ENCODE measurements at regions not wholly inside any gene's neighbourhood (a gene's known extent, or its start where the extent isn't known, plus 50 kb on each side); places are given as distances from the start of the nearest gene placed in this dataset.

DNA sequence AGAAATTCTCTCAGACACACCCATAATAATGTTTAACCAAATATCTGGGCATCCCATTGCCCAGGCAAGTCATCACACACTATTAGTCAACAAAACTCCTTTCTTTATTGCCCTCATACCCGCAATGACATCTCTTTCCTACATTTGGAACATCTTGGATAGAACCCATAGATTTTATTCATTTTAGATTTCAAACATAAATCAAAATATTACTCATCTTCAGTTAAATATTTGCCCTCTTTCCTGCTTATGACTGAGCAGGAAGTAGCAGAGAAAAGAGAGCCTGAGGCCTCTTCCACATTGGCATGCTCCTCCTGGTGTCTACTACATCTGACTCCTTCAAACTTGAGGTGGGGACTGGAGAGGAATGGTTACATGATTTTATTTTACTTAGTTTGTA is 592.0 kb downstream of the CHSY3 start:
- no peaks in the 10 kb centered on the region for H3K27me3 ChIP-seq (ENCODE audit: control insufficient read depth in 2 of 2, insufficient read depth in 2 of 2, low read length in 2 of 2)
- H3K27ac ChIP-seq (ENCODE audit: low read depth in 2 of 2, low read length in 2 of 2), result no peak overlapping the region
- H3K36me3 ChIP-seq (ENCODE audit: control insufficient read depth in 2 of 2, insufficient read depth in 2 of 2, low read length in 2 of 2), result no peaks in the 10 kb centered on the region
- no peak overlapping the region for H3K9ac ChIP-seq (ENCODE audit: low read depth in 1 of 2, low read length in 2 of 2)
- no peaks in the 10 kb centered on the region for H3K9me3 ChIP-seq (ENCODE audit: control insufficient read depth in 2 of 2, low read length in 2 of 2)
- no peak overlapping the region for H3K4me3 ChIP-seq (ENCODE audit: low read length in 2 of 2)
- no peaks in the 10 kb centered on the region for H3K4me1 ChIP-seq (ENCODE audit: control insufficient read depth in 2 of 2, insufficient read depth in 2 of 2, low read length in 2 of 2)

DNA sequence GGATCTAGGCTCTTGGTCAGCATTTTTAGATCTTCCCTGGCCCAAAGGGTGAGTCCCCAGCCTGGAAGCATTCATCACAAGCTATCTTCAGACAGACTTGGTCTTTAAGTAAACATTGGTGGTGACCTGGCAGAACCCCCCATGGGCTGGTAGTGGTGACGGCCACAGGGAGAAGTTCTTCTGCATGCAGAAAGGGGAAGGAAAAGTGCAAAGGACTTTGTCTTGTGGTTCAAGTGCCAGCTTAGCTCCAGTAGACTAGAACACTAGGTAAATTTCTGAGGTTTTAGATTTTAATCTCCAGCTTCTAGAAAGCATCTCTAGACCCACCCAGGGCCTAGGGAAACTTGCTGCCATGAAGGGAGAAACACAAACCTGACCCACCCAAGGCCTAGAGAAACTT is 584.0 kb downstream of the CHSY3 start:
- Histone ChIP-seq H3K9ac (ENCODE audit: low read depth in 1 of 2, low read length in 2 of 2) (no peak overlapping the region), H3K36me3 (ENCODE audit: control insufficient read depth in 2 of 2, insufficient read depth in 2 of 2, low read length in 2 of 2) (no peaks in the 10 kb centered on the region), H3K9me3 (ENCODE audit: control insufficient read depth in 2 of 2, low read length in 2 of 2) (no peaks in the 10 kb centered on the region), H3K27me3 (ENCODE audit: control insufficient read depth in 2 of 2, insufficient read depth in 2 of 2, low read length in 2 of 2) (no peaks in the 10 kb centered on the region), H3K27ac (ENCODE audit: low read depth in 2 of 2, low read length in 2 of 2) (no peak overlapping the region), H3K4me1 (ENCODE audit: control insufficient read depth in 2 of 2, insufficient read depth in 2 of 2, low read length in 2 of 2) (no peaks in the 10 kb centered on the region), H3K4me3 (ENCODE audit: low read length in 2 of 2) (no peak overlapping the region)

DNA sequence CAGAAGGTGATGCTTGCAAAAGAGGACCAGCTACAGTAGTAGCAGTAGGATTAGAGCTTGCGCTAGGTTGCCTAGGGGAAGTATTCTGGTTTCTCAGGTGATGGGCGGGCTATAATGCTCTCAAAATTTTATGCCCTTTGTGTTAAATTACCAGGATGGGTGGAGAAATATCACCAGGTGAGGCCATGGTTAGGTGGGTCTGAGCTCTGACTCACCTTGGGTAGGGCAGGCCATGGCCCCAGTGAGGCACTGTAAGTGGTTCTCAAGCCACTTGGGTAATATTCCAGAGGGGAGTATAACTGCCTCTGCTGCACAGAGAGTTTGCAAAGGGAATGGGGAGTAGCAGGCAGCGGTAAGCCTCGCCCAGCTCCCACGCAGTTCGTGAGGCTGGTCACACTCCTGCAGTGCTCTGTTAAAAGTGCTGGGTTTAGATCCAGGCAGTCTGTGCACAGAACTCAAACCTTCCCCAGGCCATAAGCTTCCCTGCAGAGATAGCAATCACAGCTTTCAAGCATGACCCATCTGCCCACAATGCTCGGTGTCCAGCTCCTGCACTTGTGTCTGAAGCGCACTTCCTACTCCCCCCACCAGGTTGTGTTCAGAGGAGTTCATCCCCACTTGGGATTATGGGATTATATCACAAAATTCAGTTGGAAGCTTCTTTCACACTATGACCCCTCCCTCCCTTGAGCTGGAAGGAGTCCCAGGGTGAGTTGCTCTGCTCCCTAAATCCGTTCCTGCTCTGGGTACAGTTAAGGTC is 575.0 kb downstream of the CHSY3 start:
- Histone ChIP-seq H3K9ac (ENCODE audit: low read depth in 1 of 2, low read length in 2 of 2) (no peak overlapping the region), H3K4me1 (ENCODE audit: control insufficient read depth in 2 of 2, insufficient read depth in 2 of 2, low read length in 2 of 2) (no peaks in the 10 kb centered on the region), H3K4me3 (ENCODE audit: low read length in 2 of 2) (no peak overlapping the region), H3K27ac (ENCODE audit: low read depth in 2 of 2, low read length in 2 of 2) (no peak overlapping the region), H3K36me3 (ENCODE audit: control insufficient read depth in 2 of 2, insufficient read depth in 2 of 2, low read length in 2 of 2) (no peaks in the 10 kb centered on the region), H3K9me3 (ENCODE audit: control insufficient read depth in 2 of 2, low read length in 2 of 2) (no peaks in the 10 kb centered on the region), H3K27me3 (ENCODE audit: control insufficient read depth in 2 of 2, insufficient read depth in 2 of 2, low read length in 2 of 2) (no peaks in the 10 kb centered on the region)

DNA sequence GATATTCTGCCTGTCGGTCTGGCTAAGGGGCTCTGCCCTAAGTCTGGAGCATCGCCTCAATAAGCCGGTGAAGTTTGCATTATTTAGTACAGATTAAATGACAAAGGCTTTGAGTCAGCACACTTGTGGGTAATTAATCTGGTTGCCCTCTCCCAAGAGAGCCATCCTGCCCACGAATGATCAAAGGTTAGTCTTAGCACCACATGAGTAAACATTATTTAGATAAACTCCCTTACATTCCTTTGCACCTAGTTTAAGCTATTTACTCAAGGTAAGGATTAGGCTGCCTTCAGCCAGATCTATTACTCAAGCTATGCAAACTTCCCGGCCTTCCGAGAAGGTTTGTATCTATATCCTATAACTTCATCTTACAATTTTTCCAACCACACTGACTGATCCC is 572.1 kb downstream of the CHSY3 start:
- Histone ChIP-seq H3K36me3 (ENCODE audit: control insufficient read depth in 2 of 2, insufficient read depth in 2 of 2, low read length in 2 of 2) (no peaks in the 10 kb centered on the region), H3K27me3 (ENCODE audit: control insufficient read depth in 2 of 2, insufficient read depth in 2 of 2, low read length in 2 of 2) (no peaks in the 10 kb centered on the region), H3K4me3 (ENCODE audit: low read length in 2 of 2) (no peak overlapping the region), H3K9ac (ENCODE audit: low read depth in 1 of 2, low read length in 2 of 2) (no peak overlapping the region), H3K4me1 (ENCODE audit: control insufficient read depth in 2 of 2, insufficient read depth in 2 of 2, low read length in 2 of 2) (no peaks in the 10 kb centered on the region), H3K9me3 (ENCODE audit: control insufficient read depth in 2 of 2, low read length in 2 of 2) (no peaks in the 10 kb centered on the region), H3K27ac (ENCODE audit: low read depth in 2 of 2, low read length in 2 of 2) (no peak overlapping the region)

GRCh38 chr5:130462516-130462915 is 558.3 kb downstream of the CHSY3 start:
- no peaks in the 10 kb centered on the region for H3K4me1 ChIP-seq (ENCODE audit: control insufficient read depth in 2 of 2, insufficient read depth in 2 of 2, low read length in 2 of 2)
- H3K4me3 ChIP-seq (ENCODE audit: low read length in 2 of 2), result no peak overlapping the region
- H3K27ac ChIP-seq (ENCODE audit: low read depth in 2 of 2, low read length in 2 of 2), result no peak overlapping the region
- H3K9me3 ChIP-seq (ENCODE audit: control insufficient read depth in 2 of 2, low read length in 2 of 2), result no peaks in the 10 kb centered on the region
- H3K36me3 ChIP-seq (ENCODE audit: control insufficient read depth in 2 of 2, insufficient read depth in 2 of 2, low read length in 2 of 2), result no peaks in the 10 kb centered on the region
- no peak overlapping the region for H3K9ac ChIP-seq (ENCODE audit: low read depth in 1 of 2, low read length in 2 of 2)
- H3K27me3 ChIP-seq (ENCODE audit: control insufficient read depth in 2 of 2, insufficient read depth in 2 of 2, low read length in 2 of 2), result no peaks in the 10 kb centered on the region

GRCh38 chr5:130455175-130455574 is 550.9 kb downstream of the CHSY3 start:
- Histone ChIP-seq H3K9me3 (ENCODE audit: control insufficient read depth in 2 of 2, low read length in 2 of 2) (no peaks in the 10 kb centered on the region), H3K27me3 (ENCODE audit: control insufficient read depth in 2 of 2, insufficient read depth in 2 of 2, low read length in 2 of 2) (no peaks in the 10 kb centered on the region), H3K4me3 (ENCODE audit: low read length in 2 of 2) (no peak overlapping the region), H3K27ac (ENCODE audit: low read depth in 2 of 2, low read length in 2 of 2) (no peak overlapping the region), H3K36me3 (ENCODE audit: control insufficient read depth in 2 of 2, insufficient read depth in 2 of 2, low read length in 2 of 2) (no peaks in the 10 kb centered on the region), H3K4me1 (ENCODE audit: control insufficient read depth in 2 of 2, insufficient read depth in 2 of 2, low read length in 2 of 2) (no peaks in the 10 kb centered on the region), H3K9ac (ENCODE audit: low read depth in 1 of 2, low read length in 2 of 2) (no peak overlapping the region)

- no peaks in the 10 kb centered on the region for H3K36me3 ChIP-seq (ENCODE audit: control insufficient read depth in 2 of 2, insufficient read depth in 2 of 2, low read length in 2 of 2)
- no peaks in the 10 kb centered on the region for H3K4me1 ChIP-seq (ENCODE audit: control insufficient read depth in 2 of 2, insufficient read depth in 2 of 2, low read length in 2 of 2)
- H3K9me3 ChIP-seq (ENCODE audit: control insufficient read depth in 2 of 2, low read length in 2 of 2), result no peaks in the 10 kb centered on the region
- no peaks in the 10 kb centered on the region for H3K27me3 ChIP-seq (ENCODE audit: control insufficient read depth in 2 of 2, insufficient read depth in 2 of 2, low read length in 2 of 2)
- H3K4me3 ChIP-seq (ENCODE audit: low read length in 2 of 2), result no peak overlapping the region
- H3K9ac ChIP-seq (ENCODE audit: low read depth in 1 of 2, low read length in 2 of 2), result no peak overlapping the region
- no peak overlapping the region for H3K27ac ChIP-seq (ENCODE audit: low read depth in 2 of 2, low read length in 2 of 2)
Observed at GRCh38 chr5:130452744-130453143, 548.5 kb downstream of the CHSY3 start.

GRCh38 chr5:130436430-130436829 is 532.2 kb downstream of the CHSY3 start:
- Histone ChIP-seq H3K36me3 (ENCODE audit: control insufficient read depth in 2 of 2, insufficient read depth in 2 of 2, low read length in 2 of 2) (no peaks in the 10 kb centered on the region), H3K4me1 (ENCODE audit: control insufficient read depth in 2 of 2, insufficient read depth in 2 of 2, low read length in 2 of 2) (no peaks in the 10 kb centered on the region), H3K4me3 (ENCODE audit: low read length in 2 of 2) (no peak overlapping the region), H3K9ac (ENCODE audit: low read depth in 1 of 2, low read length in 2 of 2) (no peak overlapping the region), H3K27ac (ENCODE audit: low read depth in 2 of 2, low read length in 2 of 2) (no peak overlapping the region), H3K27me3 (ENCODE audit: control insufficient read depth in 2 of 2, insufficient read depth in 2 of 2, low read length in 2 of 2) (no peaks in the 10 kb centered on the region), H3K9me3 (ENCODE audit: control insufficient read depth in 2 of 2, low read length in 2 of 2) (peaks cover 0 to 5% of the 10 kb centered on the region in 2 donors)

DNA sequence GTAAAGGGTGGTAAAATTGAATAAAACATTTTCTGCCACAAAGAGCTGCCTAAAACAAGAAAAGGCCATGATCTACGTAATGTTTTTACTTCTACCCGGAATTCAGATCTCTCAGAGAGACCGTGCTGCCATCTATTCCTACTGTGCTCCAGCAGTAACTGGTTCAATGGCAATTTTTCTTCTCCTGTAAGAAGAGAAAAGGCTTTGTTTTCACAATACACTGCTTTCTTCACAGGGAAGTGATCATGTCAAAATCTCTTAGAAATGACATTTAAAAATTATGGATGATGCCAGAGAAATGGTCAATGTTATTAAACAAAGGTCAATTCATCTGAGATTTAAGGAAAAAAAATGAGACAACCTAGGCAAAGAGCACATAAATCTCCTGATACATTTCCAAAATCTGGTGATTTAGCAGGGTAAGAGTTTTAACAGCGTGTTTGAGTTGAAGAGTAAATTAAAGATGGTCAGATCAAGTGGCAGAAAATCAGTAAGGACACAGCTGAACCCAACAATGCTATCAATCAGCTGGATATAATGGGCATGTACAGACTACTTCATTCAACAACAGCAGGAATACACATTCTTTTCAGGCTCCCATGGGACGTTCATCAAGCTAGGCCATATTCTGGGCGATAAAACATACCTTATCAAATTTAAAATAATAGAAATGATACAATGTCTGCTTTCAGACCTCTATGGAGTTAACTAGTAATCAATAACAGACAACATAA is 523.1 kb downstream of the CHSY3 start:
- Histone ChIP-seq H3K9me3 (ENCODE audit: control insufficient read depth in 2 of 2, low read length in 2 of 2) (no peaks in the 10 kb centered on the region), H3K27ac (ENCODE audit: low read depth in 2 of 2, low read length in 2 of 2) (no peak overlapping the region), H3K9ac (ENCODE audit: low read depth in 1 of 2, low read length in 2 of 2) (no peak overlapping the region), H3K36me3 (ENCODE audit: control insufficient read depth in 2 of 2, insufficient read depth in 2 of 2, low read length in 2 of 2) (no peaks in the 10 kb centered on the region), H3K27me3 (ENCODE audit: control insufficient read depth in 2 of 2, insufficient read depth in 2 of 2, low read length in 2 of 2) (no peaks in the 10 kb centered on the region), H3K4me3 (ENCODE audit: low read length in 2 of 2) (no peak overlapping the region), H3K4me1 (ENCODE audit: control insufficient read depth in 2 of 2, insufficient read depth in 2 of 2, low read length in 2 of 2) (no peaks in the 10 kb centered on the region)

DNA sequence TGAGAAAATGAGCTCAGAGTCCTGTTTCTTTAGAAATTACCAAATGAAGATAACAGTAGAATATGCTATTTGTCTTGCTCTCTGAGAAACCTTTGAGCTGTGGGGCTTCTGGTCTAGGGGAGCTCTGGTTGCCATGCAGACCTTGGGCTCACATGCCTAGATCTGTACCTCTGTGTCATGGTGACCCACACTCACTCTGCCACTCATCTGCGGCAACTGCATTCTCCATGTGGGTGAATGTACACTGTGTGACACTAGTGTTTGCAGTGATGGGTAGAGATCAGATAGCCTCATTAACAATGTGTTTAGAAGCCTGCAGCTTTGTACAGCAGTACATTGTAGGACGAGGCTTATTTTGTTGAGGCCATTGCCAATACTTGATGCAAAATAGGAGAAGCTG is 521.2 kb downstream of the CHSY3 start:
- no peaks in the 10 kb centered on the region for H3K9me3 ChIP-seq (ENCODE audit: control insufficient read depth in 2 of 2, low read length in 2 of 2)
- H3K9ac ChIP-seq (ENCODE audit: low read depth in 1 of 2, low read length in 2 of 2), result no peak overlapping the region
- H3K4me1 ChIP-seq (ENCODE audit: control insufficient read depth in 2 of 2, insufficient read depth in 2 of 2, low read length in 2 of 2), result no peaks in the 10 kb centered on the region
- no peaks in the 10 kb centered on the region for H3K27me3 ChIP-seq (ENCODE audit: control insufficient read depth in 2 of 2, insufficient read depth in 2 of 2, low read length in 2 of 2)
- H3K4me3 ChIP-seq (ENCODE audit: low read length in 2 of 2), result no peak overlapping the region
- H3K36me3 ChIP-seq (ENCODE audit: control insufficient read depth in 2 of 2, insufficient read depth in 2 of 2, low read length in 2 of 2), result no peaks in the 10 kb centered on the region
- H3K27ac ChIP-seq (ENCODE audit: low read depth in 2 of 2, low read length in 2 of 2), result no peak overlapping the region
